Right renal cortex interstitium (tissue), 3 donors: ENCODE measurements at regions not wholly inside any gene's neighbourhood (a gene's known extent, or its start where the extent isn't known, plus 50 kb on each side); places are given as distances from the start of the nearest gene placed in this dataset.

Experiments used
- DNase-seq, 3 donors: peaks; one replicate each; pipeline ENCODE4 v3.0.0-alpha.2; 2013; ENCODE audit warnings: low read depth in 3 of 3, low spot score in 2 of 3

- no peak for DNase-seq
Observed at GRCh38 chr5:125602184-125602583, 821.0 kb upstream of the GRAMD2B start.

- no peak for DNase-seq
Observed at GRCh38 chr5:125603321-125603720, 819.9 kb upstream of the GRAMD2B start.

- DNase-seq = no peak
Observed at GRCh38 chr5:125604104-125604503, 819.1 kb upstream of the GRAMD2B start.

GRCh38 chr5:125607018-125607417 lies 816.2 kb upstream of the GRAMD2B start:
- DNase-seq = no peak

GRCh38 chr5:125609011-125609410 lies 814.2 kb upstream of the GRAMD2B start:
- DNase-seq = no peak

GRCh38 chr5:125610892-125611291 lies 812.3 kb upstream of the GRAMD2B start:
- no peak for DNase-seq

GRCh38 chr5:125611541-125611940 lies 811.7 kb upstream of the GRAMD2B start:
- no peak for DNase-seq

- DNase-seq = no peak
Observed at GRCh38 chr5:125612181-125612721, 811.0 kb upstream of the GRAMD2B start.

GRCh38 chr5:125612776-125613175 lies 810.4 kb upstream of the GRAMD2B start:
- DNase-seq = no peak

- DNase-seq = no peak
Observed at GRCh38 chr5:125630237-125630636, 793.0 kb upstream of the GRAMD2B start.

- no peak for DNase-seq
Observed at GRCh38 chr5:125633523-125633922, 789.7 kb upstream of the GRAMD2B start.

GRCh38 chr5:125634216-125634835 lies 788.9 kb upstream of the GRAMD2B start:
- no peak for DNase-seq

- no peak for DNase-seq
Observed at GRCh38 chr5:125639858-125640257, 783.4 kb upstream of the GRAMD2B start.

- no peak for DNase-seq
Observed at GRCh38 chr5:125652761-125653160, 770.4 kb upstream of the GRAMD2B start.

GRCh38 chr5:125654392-125654791 lies 768.8 kb upstream of the GRAMD2B start:
- DNase-seq = no peak

- DNase-seq = no peak
Observed at GRCh38 chr5:125655156-125655555, 768.1 kb upstream of the GRAMD2B start.

- no peak for DNase-seq
Observed at GRCh38 chr5:125657936-125658335, 765.3 kb upstream of the GRAMD2B start.

- DNase-seq = peak; percentile 61 to 73 (median 69)
Observed at GRCh38 chr5:125659316-125660023, 763.7 kb upstream of the GRAMD2B start.

GRCh38 chr5:125660231-125660895 lies 762.8 kb upstream of the GRAMD2B start:
- no peak for DNase-seq

- no peak for DNase-seq
Observed at GRCh38 chr5:125661584-125661983, 761.6 kb upstream of the GRAMD2B start.

GRCh38 chr5:125668884-125669283 lies 754.3 kb upstream of the GRAMD2B start:
- no peak for DNase-seq
